Activated T-cell treated with anti-CD3 and anti-CD28 coated beads, Interleukin-2, amount 50 U/mL, for 24 hours (primary cell): ENCODE measurements at regions not wholly inside any gene's neighbourhood (a gene's known extent, or its start where the extent isn't known, plus 50 kb on each side); places are given as distances from the start of the nearest gene placed in this dataset.

Experiments used
- DNase-seq: peaks from one replicate; pipeline ENCODE4 v3.0.0-alpha.2; 2020
- H3K27ac Mint-ChIP-seq: 2 replicates; pipeline ENCODE4 v1.8.0; 2020; ENCODE audit warnings: mild to moderate bottlenecking, mixed read lengths
- H3K27me3 Mint-ChIP-seq: 2 replicates; pipeline ENCODE4 v1.8.0; 2020; ENCODE audit warnings: mixed read lengths
- H3K36me3 Mint-ChIP-seq: 2 replicates; pipeline ENCODE4 v1.8.0; 2020; ENCODE audit warnings: low read depth, mixed read lengths
- H3K4me1 Mint-ChIP-seq: 2 replicates; pipeline ENCODE4 v1.8.0; 2020; ENCODE audit warnings: low read depth, mixed read lengths
- H3K4me3 Mint-ChIP-seq: 2 replicates; pipeline ENCODE4 v1.8.0; 2020; ENCODE audit warnings: mild to moderate bottlenecking, moderate library complexity, mixed read lengths
- H3K9me3 Mint-ChIP-seq: 2 replicates; pipeline ENCODE4 v1.8.0; 2020; ENCODE audit warnings: mixed read lengths

DNA sequence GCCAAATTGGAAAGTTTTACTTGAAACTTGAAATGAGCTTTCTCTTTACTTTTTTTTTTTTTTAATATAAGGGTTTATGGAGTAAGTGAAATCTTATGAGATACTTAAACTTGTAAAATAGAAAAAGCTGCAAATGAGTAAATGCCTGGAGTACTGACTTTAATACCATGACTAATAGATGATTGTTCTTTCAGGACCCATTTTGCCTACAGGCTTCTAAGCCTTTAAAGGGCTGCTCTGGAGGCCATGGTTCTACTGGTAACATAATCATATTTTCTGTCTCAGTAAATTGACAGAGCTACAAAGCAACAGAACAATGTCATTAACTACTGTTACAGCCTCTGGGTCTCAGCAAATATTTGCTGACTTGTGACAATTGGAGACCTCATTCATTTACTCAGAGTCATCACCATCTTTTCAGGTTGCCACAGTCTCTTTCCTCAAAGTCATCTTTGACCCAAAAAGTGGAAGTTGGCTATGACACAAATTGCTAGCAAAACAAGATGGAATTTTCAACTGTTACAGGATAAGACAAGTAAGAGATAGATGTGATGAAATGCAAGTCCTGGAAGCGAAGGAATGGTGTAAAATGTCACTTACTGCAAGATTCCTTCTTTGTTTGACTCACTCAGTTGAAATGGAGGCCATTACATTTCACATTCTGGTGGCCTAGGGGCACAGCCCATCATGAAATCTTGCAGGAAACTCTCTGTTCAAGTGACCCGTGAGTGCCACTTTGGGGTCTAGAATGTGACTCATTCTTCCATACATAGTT, 132.7 kb downstream of the BTC start:
- DNase-seq: no peak
- Mint-ChIP-seq H3K36me3 (no peaks in the 10 kb centered on the region), H3K27me3 (peaks cover 3% of the 10 kb centered on the region), H3K27ac (no peak overlapping the region), H3K4me1 (peaks cover 2% of the 10 kb centered on the region), H3K9me3 (no peaks in the 10 kb centered on the region), H3K4me3 (no peak overlapping the region)

GRCh38 chr4:74663631-74664030, 130.7 kb downstream of the BTC start:
- H3K9me3 Mint-ChIP-seq: no peaks in the 10 kb centered on the region
- no peak for DNase-seq
- no peaks in the 10 kb centered on the region for H3K36me3 Mint-ChIP-seq
- peaks cover 2% of the 10 kb centered on the region for H3K4me1 Mint-ChIP-seq
- no peak overlapping the region for H3K4me3 Mint-ChIP-seq
- H3K27ac Mint-ChIP-seq: no peak overlapping the region
- H3K27me3 Mint-ChIP-seq: no peaks in the 10 kb centered on the region

- DNase-seq: no peak
- H3K9me3 Mint-ChIP-seq: no peaks in the 10 kb centered on the region
- H3K27me3 Mint-ChIP-seq: no peaks in the 10 kb centered on the region
- H3K4me3 Mint-ChIP-seq: no peak overlapping the region
- no peaks in the 10 kb centered on the region for H3K36me3 Mint-ChIP-seq
- H3K27ac Mint-ChIP-seq: no peak overlapping the region
- H3K4me1 Mint-ChIP-seq: peaks cover 2% of the 10 kb centered on the region
These were observed 129.0 kb downstream of the BTC start for GRCh38 chr4:74665346-74665745.

- Mint-ChIP-seq H3K4me3 (no peak overlapping the region), H3K9me3 (no peaks in the 10 kb centered on the region), H3K36me3 (no peaks in the 10 kb centered on the region), H3K27me3 (no peaks in the 10 kb centered on the region), H3K4me1 (peaks cover 2% of the 10 kb centered on the region), H3K27ac (no peak overlapping the region)
- DNase-seq: no peak
These were observed 128.4 kb downstream of the BTC start for GRCh38 chr4:74665876-74666275.

DNA sequence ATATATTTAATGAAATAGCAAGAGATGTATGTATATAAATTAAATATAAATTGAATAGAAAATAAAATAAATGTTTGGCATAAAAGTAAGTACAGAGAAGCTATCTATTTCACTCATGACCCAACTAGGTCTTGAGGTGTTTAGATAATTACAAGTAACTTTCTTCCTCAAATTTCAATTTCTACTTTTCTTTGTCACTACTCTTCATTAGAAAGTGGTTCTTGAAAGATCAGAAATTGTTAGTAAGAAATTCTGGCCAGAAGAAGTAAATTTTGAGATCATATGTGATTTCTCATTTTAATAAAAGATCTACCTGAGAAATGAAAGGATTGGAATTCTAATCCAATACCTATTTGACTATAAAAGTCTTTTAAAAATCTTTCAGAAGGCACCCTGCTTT, 126.9 kb downstream of the BTC start:
- Mint-ChIP-seq H3K27ac (no peak overlapping the region), H3K9me3 (no peaks in the 10 kb centered on the region), H3K4me1 (no peaks in the 10 kb centered on the region), H3K4me3 (no peak overlapping the region), H3K27me3 (no peaks in the 10 kb centered on the region), H3K36me3 (no peaks in the 10 kb centered on the region)
- no peak for DNase-seq

DNA sequence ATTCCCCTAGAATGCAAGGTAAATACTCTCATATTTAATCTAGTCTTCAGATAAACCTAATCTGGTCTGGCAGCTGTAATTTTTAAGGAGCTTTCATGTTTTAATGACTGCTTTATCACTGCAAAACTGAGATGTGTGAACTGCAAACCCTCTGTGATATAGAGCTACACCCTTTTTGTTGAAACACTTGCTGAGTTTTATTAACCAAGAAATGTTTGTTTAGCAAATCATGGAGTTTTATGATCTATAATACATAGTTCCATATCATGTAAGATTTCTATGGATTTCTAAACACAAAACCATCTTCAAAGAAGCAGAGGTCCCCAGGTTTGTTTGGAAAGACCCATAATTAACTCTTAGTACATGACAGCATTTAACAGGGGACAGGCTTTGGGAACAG, 126.4 kb downstream of the BTC start:
- Mint-ChIP-seq H3K4me1 (no peaks in the 10 kb centered on the region), H3K36me3 (no peaks in the 10 kb centered on the region), H3K27ac (no peak overlapping the region), H3K27me3 (no peaks in the 10 kb centered on the region), H3K4me3 (no peak overlapping the region), H3K9me3 (no peaks in the 10 kb centered on the region)
- no peak for DNase-seq

- Mint-ChIP-seq H3K4me3 (no peak overlapping the region), H3K27ac (no peak overlapping the region), H3K9me3 (no peaks in the 10 kb centered on the region), H3K27me3 (no peaks in the 10 kb centered on the region), H3K4me1 (no peaks in the 10 kb centered on the region), H3K36me3 (no peaks in the 10 kb centered on the region)
- DNase-seq: no peak
These were observed 124.6 kb downstream of the BTC start for GRCh38 chr4:74669702-74670101.

DNA sequence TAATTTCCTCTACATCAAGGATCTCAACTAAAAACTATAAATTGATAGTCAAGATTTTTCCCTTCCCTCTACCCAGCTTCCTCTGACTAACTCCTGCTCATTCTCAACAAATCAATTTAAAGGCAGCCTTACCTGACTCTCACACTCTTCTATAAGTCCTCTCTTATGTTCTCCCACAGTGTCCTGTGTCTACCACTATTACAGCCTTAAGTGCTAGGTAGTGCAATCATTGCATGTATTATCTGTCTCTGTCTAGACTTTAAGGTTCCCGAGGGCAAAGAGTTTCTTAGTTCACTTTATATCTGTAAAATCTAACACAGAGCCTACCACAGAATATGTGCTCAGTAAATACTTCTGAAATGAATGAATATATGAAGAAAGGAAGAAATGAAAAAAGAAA, 123.7 kb downstream of the BTC start:
- no peak overlapping the region for H3K27ac Mint-ChIP-seq
- no peak overlapping the region for H3K4me3 Mint-ChIP-seq
- H3K4me1 Mint-ChIP-seq: peaks cover 1% of the 10 kb centered on the region
- no peak for DNase-seq
- H3K27me3 Mint-ChIP-seq: no peaks in the 10 kb centered on the region
- no peaks in the 10 kb centered on the region for H3K36me3 Mint-ChIP-seq
- H3K9me3 Mint-ChIP-seq: no peaks in the 10 kb centered on the region

DNA sequence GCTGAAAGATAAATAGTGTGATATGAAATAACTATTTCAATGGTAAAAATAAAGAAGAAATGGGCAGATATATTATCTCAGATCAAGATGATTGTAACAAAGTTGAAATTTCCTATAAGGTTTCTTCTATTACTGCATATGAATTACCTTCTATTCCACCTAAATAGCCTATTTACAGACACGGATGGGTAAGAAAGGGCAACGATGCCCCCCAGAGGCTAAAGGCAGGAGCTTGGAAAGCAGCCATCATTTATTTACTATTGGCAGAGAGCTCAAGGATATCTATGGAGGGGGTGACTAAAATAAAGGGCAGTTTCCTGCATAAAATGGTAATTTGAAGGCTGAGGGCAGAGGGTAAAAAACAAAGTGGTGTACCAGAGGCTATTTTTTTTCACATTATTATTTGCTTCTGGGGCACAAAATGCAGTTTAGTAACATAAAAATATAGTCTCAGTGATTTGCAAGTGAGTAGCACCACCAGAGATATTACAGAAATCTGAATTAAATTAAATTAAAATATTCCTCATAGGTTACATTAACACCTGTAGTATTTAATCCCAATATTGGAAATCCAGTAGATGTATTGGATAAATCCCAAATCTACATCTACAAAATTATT, 123.1 kb downstream of the BTC start:
- Mint-ChIP-seq H3K4me3 (no peak overlapping the region), H3K9me3 (no peaks in the 10 kb centered on the region), H3K36me3 (no peaks in the 10 kb centered on the region), H3K4me1 (peaks cover 2% of the 10 kb centered on the region), H3K27ac (no peak overlapping the region), H3K27me3 (no peaks in the 10 kb centered on the region)
- DNase-seq: peak; percentile 43

DNA sequence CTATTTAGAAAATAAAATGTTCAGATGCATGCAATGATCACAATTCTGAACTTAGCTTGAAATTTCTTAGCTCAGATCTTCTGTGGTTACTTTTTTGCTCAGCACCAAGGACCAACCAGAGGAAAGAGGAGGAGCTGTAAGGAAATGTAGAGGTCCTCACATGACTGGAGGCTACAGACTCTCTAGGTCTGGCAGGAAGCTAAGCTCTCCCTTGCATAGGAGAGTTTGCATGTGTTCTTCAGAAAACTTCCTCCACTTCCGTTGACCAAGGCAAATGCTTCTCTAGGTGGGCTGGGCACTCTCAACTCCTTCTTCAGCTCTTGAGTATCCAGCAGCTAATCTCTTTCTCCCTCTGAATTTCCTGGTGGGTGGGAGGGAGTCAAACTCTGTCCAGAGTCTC, 119.6 kb downstream of the BTC start:
- no peak for DNase-seq
- H3K4me3 Mint-ChIP-seq: no peak overlapping the region

DNA sequence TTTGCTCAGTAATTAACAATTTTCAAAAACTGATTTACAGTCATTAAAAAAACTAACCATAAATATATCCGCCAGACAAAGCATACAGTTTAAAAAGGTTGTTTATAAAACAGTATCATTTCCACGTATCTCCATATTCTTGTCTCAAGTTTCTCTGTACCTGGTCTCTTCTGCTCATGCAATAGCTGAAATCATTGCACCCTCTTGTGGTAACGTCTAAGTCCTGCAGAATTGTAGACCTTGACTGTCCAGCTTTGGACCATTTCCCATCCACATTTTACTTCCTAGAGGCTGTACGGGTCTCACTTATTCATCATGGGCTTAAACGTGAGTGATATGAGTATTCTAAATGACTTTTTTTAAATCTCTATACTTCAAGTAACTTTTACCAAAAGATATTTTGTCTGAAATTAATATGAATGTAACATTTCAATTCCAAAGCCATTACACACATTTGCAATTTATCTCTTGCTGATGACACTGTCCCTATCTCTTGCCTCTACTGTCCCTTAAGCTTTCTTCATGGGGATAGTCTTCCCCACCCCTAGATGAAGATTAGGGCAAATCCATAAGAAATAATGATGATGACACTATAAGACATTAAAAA, 118.5 kb downstream of the BTC start:
- Mint-ChIP-seq H3K36me3 (no peaks in the 10 kb centered on the region), H3K4me3 (no peak overlapping the region), H3K9me3 (no peaks in the 10 kb centered on the region), H3K27me3 (peaks cover 8% of the 10 kb centered on the region), H3K27ac (no peak overlapping the region), H3K4me1 (peaks cover 2% of the 10 kb centered on the region)
- DNase-seq: no peak

More for the DNA sequence above, 119.6 kb downstream of the BTC start:
- Mint-ChIP-seq H3K27me3 (peaks cover 6% of the 10 kb centered on the region), H3K4me1 (peaks cover 2% of the 10 kb centered on the region), H3K9me3 (no peaks in the 10 kb centered on the region), H3K36me3 (no peaks in the 10 kb centered on the region), H3K27ac (no peak overlapping the region)

DNA sequence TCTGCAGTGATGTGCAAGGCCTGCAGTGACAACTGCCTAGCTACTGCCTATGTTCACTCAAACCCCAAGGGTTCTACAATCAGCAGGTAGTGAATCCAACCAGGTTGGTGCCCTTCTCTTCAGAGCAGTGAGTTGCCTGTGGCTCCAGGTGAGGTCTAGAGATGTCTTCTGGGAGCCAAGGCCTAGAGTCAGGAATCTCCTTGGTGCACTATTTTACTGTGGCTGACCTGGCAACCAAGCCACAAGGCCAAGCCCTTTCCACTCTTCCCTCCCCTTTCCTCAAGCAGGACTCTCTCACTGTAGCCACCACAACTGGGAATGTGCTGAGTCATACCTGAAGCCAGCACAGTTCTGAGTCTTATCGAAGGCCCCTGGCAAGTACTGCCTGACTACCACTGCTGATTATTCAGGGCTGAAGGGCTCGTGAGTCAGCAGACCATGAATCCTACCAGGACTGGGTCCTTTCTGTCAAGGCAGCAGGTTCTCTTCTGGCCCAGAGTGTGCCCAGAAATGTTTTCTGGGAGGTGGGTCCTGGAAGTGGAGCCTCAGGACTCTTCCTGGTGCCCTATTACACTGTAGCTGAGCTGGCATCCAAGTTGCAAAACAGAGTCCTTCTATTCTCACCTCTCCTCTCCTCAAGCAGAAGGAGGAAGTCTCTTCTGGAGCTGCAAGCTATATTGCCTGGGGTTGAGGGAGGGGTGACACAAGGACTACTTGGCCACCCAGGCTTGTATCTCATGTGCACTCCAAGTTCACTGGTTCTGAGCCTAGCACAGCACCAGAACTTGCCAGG, 111.6 kb downstream of the BTC start:
- Mint-ChIP-seq H3K4me1 (no peaks in the 10 kb centered on the region), H3K27ac (no peak overlapping the region), H3K36me3 (no peaks in the 10 kb centered on the region), H3K9me3 (no peaks in the 10 kb centered on the region), H3K27me3 (peaks cover 20% of the 10 kb centered on the region), H3K4me3 (no peak overlapping the region)
- DNase-seq: no peak

- H3K4me1 Mint-ChIP-seq: no peaks in the 10 kb centered on the region
- H3K36me3 Mint-ChIP-seq: no peaks in the 10 kb centered on the region
- DNase-seq: no peak
- H3K27me3 Mint-ChIP-seq: peaks cover 10% of the 10 kb centered on the region
- H3K9me3 Mint-ChIP-seq: no peaks in the 10 kb centered on the region
- H3K4me3 Mint-ChIP-seq: no peak overlapping the region
- no peak overlapping the region for H3K27ac Mint-ChIP-seq
These were observed 101.4 kb downstream of the BTC start for GRCh38 chr4:74692972-74693371.
